ENCODE measurements at regions not wholly inside any gene's neighbourhood (a gene's known extent, or its start where the extent isn't known, plus 50 kb on each side); places are given as distances from the start of the nearest gene placed in this dataset.

DNA sequence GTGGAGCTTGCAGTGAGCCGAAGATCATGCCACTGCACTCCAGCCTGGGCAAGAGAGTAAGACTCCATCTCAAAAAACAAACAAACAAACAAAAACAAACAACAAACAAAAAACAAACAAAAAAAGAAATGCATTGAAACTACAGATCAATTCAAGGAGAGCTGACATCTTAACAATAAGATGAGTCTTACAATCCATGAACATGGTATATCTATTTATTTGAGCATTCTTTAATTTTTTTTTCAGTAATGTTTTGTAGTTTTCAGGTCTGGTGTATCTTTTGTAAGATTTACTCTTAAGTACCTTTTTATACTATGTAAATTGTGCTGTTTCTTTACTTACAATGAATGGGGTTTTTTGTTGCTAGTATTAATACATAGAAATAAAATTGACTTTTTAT lies 140.1 kb upstream of the DAPK1 start:
- 100% methylated on average over 1 of the region's 1 CpG for WGBS, 2 donors
- peaks cover 7% of the 10 kb centered on the region for H3K4me1 ChIP-seq
- H3K4me3 ChIP-seq: no peak overlapping the region
- DNase-seq: no peak
- intact Hi-C loops (cut with DNase I; ENCODE audit: low total_unique reads): no loop called here
- no peaks in the 10 kb centered on the region for H3K27me3 ChIP-seq
- H3K9me3 ChIP-seq: no peaks in the 10 kb centered on the region
- H3K27ac ChIP-seq: no peak overlapping the region
- no peak for TF ChIP-seq CTCF (IDR thresholded peaks at IDR 0.05)
- TF ChIP-seq POLR2A (IDR thresholded peaks at IDR 0.05): no peak
- no peaks in the 10 kb centered on the region for H3K36me3 ChIP-seq (ENCODE audit: low read depth, missing control alignments)

DNA sequence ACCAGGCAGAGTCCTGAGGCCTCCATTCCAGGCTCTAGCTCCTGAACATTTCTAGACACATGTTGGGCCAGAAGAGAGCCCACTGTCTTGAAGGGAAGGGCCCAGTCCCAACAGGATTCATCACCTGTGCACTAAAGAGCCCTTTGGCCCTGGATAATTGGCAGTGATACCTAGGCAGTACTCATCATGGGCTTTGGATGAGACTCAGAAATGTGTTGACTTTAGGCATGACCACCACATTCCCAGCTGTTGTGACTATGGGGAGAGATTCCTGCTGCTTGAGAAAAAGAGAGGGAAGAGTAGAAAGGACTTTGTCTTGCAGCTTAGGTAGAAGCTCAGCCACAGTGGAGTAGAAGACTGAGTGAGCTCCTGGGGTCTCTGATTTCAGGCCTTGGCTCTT lies 138.4 kb upstream of the DAPK1 start:
- no peak for DNase-seq
- Histone ChIP-seq H3K9me3 (no peaks in the 10 kb centered on the region), H3K36me3 (ENCODE audit: low read depth, missing control alignments) (no peaks in the 10 kb centered on the region), H3K27me3 (no peaks in the 10 kb centered on the region), H3K4me1 (no peaks in the 10 kb centered on the region), H3K27ac (no peak overlapping the region), H3K4me3 (no peak overlapping the region)
- intact Hi-C loops (cut with DNase I; ENCODE audit: low total_unique reads): no loop called here
- no peak for TF ChIP-seq CTCF (IDR thresholded peaks at IDR 0.05)
- TF ChIP-seq POLR2A (IDR thresholded peaks at IDR 0.05): no peak

DNA sequence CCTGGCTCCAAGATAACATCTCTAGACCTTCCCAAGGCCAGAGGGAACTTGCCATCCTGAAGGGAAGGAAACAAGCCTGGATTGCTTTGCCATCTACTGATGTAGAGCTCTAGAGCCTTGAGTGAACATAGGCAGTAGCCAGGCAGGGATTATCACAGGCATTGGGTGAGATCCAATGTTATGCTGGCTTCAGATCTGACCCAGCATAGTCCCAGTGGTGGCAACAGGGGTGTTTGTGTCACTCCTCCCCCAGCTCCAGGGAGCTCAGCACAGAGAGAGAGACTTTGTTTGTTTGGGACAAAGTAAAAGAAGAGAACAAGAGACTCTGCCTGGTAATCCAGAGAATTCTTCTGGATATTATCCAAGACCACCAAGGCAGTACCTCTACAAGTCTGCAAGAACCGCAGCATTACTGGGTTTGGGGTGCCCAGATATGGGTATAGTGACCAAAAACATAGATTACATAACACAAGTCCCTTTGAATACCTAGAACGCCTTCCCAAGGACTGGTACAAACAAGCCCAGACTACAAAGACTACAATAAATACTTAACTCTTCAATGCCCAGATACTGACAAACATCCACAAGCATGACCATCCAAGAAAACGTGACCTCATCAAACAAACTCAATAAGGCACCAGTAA lies 137.6 kb upstream of the DAPK1 start:
- Histone ChIP-seq H3K4me3 (no peak overlapping the region), H3K36me3 (ENCODE audit: low read depth, missing control alignments) (no peaks in the 10 kb centered on the region), H3K27ac (no peak overlapping the region), H3K4me1 (no peaks in the 10 kb centered on the region), H3K27me3 (no peaks in the 10 kb centered on the region), H3K9me3 (no peaks in the 10 kb centered on the region)
- TF ChIP-seq POLR2A (IDR thresholded peaks at IDR 0.05) (no peak), CTCF (IDR thresholded peaks at IDR 0.05) (no peak)
- intact Hi-C loops (cut with DNase I; ENCODE audit: low total_unique reads): no loop called here
- DNase-seq: no peak
- 35 to 63% methylated on average over 2 to 3 of the region's 3 CpGs for WGBS, 2 donors

DNA sequence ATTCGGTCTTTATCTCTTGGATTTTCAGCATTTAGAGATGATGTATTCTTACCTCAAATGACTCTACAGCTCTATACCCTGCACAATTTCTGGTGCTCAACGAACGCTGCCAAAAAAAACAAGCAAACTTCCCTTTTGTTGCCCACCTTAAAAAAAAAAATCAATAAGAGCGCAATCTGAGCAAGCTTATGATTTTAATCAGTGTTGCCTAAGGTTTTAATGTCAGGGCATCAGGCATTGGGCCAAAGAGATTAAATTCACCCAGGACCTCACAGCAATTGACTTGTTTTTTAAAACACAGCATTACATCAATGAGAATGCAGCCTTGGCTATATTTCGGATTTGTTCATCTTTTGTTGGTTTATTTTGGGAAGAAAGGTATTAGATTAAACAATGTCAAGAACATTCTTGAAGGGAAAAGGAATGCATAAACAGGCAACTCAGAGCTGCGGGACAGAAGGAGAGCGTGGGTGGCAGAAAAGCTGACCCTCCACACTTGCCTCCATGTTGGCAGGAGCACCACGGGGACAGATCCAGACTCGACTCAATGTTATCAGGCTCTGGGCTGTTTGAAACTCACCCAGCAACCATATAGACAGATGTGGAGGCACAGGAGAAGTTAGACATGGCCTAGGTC lies 127.5 kb upstream of the DAPK1 start:
- no peak overlapping the region for H3K4me3 ChIP-seq
- H3K36me3 ChIP-seq (ENCODE audit: low read depth, missing control alignments): no peaks in the 10 kb centered on the region
- intact Hi-C loops (cut with DNase I; ENCODE audit: low total_unique reads): no loop called here
- WGBS, 2 donors: 69 to 78% methylated on average over 9 of the region's 9 CpGs
- no peak for DNase-seq
- H3K27me3 ChIP-seq: no peaks in the 10 kb centered on the region
- TF ChIP-seq CTCF (IDR thresholded peaks at IDR 0.05) (no peak), POLR2A (IDR thresholded peaks at IDR 0.05) (no peak)
- no peak overlapping the region for H3K27ac ChIP-seq
- no peaks in the 10 kb centered on the region for H3K4me1 ChIP-seq
- H3K9me3 ChIP-seq: no peaks in the 10 kb centered on the region

DNA sequence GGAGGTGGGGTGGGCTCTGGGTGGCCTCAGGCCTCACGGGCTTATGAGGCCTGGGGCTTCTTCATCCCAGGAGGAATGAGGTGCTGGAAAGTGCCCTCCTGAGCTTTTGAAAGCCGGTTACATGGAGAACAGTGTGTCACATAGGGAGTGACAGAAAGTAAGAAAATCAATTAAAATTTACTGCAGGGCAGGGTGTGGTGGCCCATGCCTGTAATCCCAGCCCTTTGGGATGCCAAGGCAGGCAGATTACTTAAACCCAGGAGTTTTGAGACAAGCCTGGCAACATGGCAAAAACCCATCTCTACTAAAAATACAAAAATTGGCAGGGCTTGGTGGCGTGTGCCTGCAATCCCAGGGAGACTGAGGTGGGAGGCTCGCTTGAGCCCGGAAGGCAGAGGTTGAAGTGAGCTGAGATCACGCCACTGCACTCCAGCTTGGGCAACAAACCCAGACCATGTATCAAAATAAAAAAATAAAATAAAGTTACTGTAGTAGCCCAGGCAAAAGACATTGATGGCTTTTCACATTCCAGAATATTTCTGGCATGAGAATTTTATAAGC lies 125.8 kb upstream of the DAPK1 start:
- TF ChIP-seq POLR2A (IDR thresholded peaks at IDR 0.05) (no peak), CTCF (IDR thresholded peaks at IDR 0.05) (no peak)
- Histone ChIP-seq H3K4me1 (no peaks in the 10 kb centered on the region), H3K27me3 (no peaks in the 10 kb centered on the region), H3K4me3 (no peak overlapping the region), H3K9me3 (no peaks in the 10 kb centered on the region), H3K36me3 (ENCODE audit: low read depth, missing control alignments) (no peaks in the 10 kb centered on the region), H3K27ac (no peak overlapping the region)
- intact Hi-C loops (cut with DNase I; ENCODE audit: low total_unique reads): no loop called here
- WGBS, 2 donors: 85 to 86% methylated on average over 6 of the region's 6 CpGs
- DNase-seq: no peak

All from testis (tissue), 2 donors.